Activated CD8-positive, alpha-beta T cell treated with anti-CD3 and anti-CD28 coated beads for 36 hours (primary cell): ENCODE measurements at regions not wholly inside any gene's neighbourhood (a gene's known extent, or its start where the extent isn't known, plus 50 kb on each side); places are given as distances from the start of the nearest gene placed in this dataset.
"Not testable (repeated sequence)": the region's sequence is repeated elsewhere in the genome, so short reads cannot be mapped to it uniquely, and the experiment has no call there.

Source experiments
- ATAC-seq: fragments of 200-7000 bp; cut with Tn5 transposase; one replicate; pipeline ENCODE4 v1.10.0; 2021; ENCODE audit warnings: mild to moderate bottlenecking, moderate library complexity
- CTCF ChIA-PET: fragments of 350-600 bp; sonication (Branson Sonifier 250); formaldehyde crosslinking; loops from one replicate; lab custom pipeline; 2021; ENCODE audit warnings: antibody characterized with exemption; lab: Charles Lee
- POLR2A ChIA-PET: fragments of 350-600 bp; sonication (Branson Sonifier 250); formaldehyde crosslinking; loops from one replicate; lab custom pipeline; 2021; ENCODE audit warnings: antibody characterized with exemption; lab: Charles Lee
- DNase-seq: peaks from one replicate; pipeline ENCODE4 v3.0.0-alpha.2; 2020
- H3K27ac Mint-ChIP-seq: one replicate; pipeline ENCODE4 v1.8.0; 2021; ENCODE audit warnings: mild to moderate bottlenecking, mixed read lengths
- H3K27me3 Mint-ChIP-seq: one replicate; pipeline ENCODE4 v1.8.0; 2021; ENCODE audit warnings: mixed read lengths
- H3K36me3 Mint-ChIP-seq: one replicate; pipeline ENCODE4 v1.8.0; 2021; ENCODE audit warnings: low read depth, mixed read lengths
- H3K4me1 Mint-ChIP-seq: one replicate; pipeline ENCODE4 v1.8.0; 2021; ENCODE audit warnings: low read depth, mixed read lengths
- H3K4me3 Mint-ChIP-seq: one replicate; pipeline ENCODE4 v1.8.0; 2021; ENCODE audit warnings: mild to moderate bottlenecking, moderate library complexity, mixed read lengths
- H3K9me3 Mint-ChIP-seq: one replicate; pipeline ENCODE4 v1.8.0; 2021; ENCODE audit warnings: mixed read lengths
- CTCF ChIP-seq: fragments of 200-600 bp; IDR thresholded peaks from one replicate; pipeline ENCODE4 v1.8.0; 2022; ENCODE audit warnings: antibody characterized with exemption, mild to moderate bottlenecking
- intact Hi-C: fragments of 100-400 bp; cut with micrococcal nuclease; formaldehyde crosslinking; loops from one replicate; pipeline ENCODE4 v1.10.0; 2022

GRCh38 chr9:79492092-79493009, 79.4 kb upstream of the TLE4 start:
- POLR2A ChIA-PET, result no interaction called here
- H3K4me3 Mint-ChIP-seq, result no peak overlapping the region

GRCh38 chr9:79500196-79500864, 71.4 kb upstream of the TLE4 start:
- H3K4me1 Mint-ChIP-seq, ATAC-seq, H3K27me3 Mint-ChIP-seq, H3K9me3 Mint-ChIP-seq, intact Hi-C loops, H3K4me3 Mint-ChIP-seq, H3K36me3 Mint-ChIP-seq, DNase-seq, CTCF ChIA-PET, H3K27ac Mint-ChIP-seq: not testable (repeated sequence)
- POLR2A ChIA-PET, result interaction anchor here (0.6 kb wide), 1 partner anchor 177 kb away, joined by 3 read pairs; no protein-coding TSS in a partner anchor

More at GRCh38 chr9:79492092-79493009, 79.4 kb upstream of the TLE4 start:
- Mint-ChIP-seq H3K9me3 (peaks cover 12% of the 10 kb centered on the region), H3K36me3 (no peaks in the 10 kb centered on the region), H3K27ac (no peak overlapping the region), H3K4me1 (no peaks in the 10 kb centered on the region), H3K27me3 (no peaks in the 10 kb centered on the region)
- TF ChIP-seq CTCF, result no peak
- CTCF ChIA-PET, result no interaction called here
- intact Hi-C loops, result no loop called here
- no peak for ATAC-seq
- no peak for DNase-seq

- ChIA-PET CTCF (no interaction called here), POLR2A (no interaction called here)
- H3K27ac Mint-ChIP-seq, result no peak overlapping the region
- no peak for TF ChIP-seq CTCF
- ATAC-seq (no peak), DNase-seq (no peak)
- intact Hi-C loops, result no loop called here
- H3K4me3 Mint-ChIP-seq, result no peak overlapping the region
- no peaks in the 10 kb centered on the region for H3K9me3 Mint-ChIP-seq
- H3K36me3 Mint-ChIP-seq, result no peaks in the 10 kb centered on the region
- H3K27me3 Mint-ChIP-seq, result no peaks in the 10 kb centered on the region
- H3K4me1 Mint-ChIP-seq, result no peaks in the 10 kb centered on the region
Measured at GRCh38 chr9:79501546-79501945, 70.2 kb upstream of the TLE4 start.

GRCh38 chr9:79507801-79508200, 64.0 kb upstream of the TLE4 start:
- DNase-seq (no peak), ATAC-seq (no peak)
- H3K4me1 Mint-ChIP-seq, result no peaks in the 10 kb centered on the region
- H3K27me3 Mint-ChIP-seq, result no peaks in the 10 kb centered on the region
- H3K36me3 Mint-ChIP-seq, result no peaks in the 10 kb centered on the region
- no peaks in the 10 kb centered on the region for H3K9me3 Mint-ChIP-seq
- H3K4me3 Mint-ChIP-seq, result no peak overlapping the region
- CTCF ChIA-PET, result no interaction called here
- TF ChIP-seq CTCF, result no peak
- intact Hi-C loops, result no loop called here
- POLR2A ChIA-PET, result no interaction called here
- no peak overlapping the region for H3K27ac Mint-ChIP-seq

- ATAC-seq (no peak), DNase-seq (no peak)
- Mint-ChIP-seq H3K36me3 (no peaks in the 10 kb centered on the region), H3K4me1 (no peaks in the 10 kb centered on the region), H3K9me3 (no peaks in the 10 kb centered on the region), H3K27ac (no peak overlapping the region), H3K4me3 (no peak overlapping the region), H3K27me3 (no peaks in the 10 kb centered on the region)
- ChIA-PET CTCF (interaction anchor here (1.1 kb wide), 1 partner anchor 9 kb away, joined by 3 read pairs; no protein-coding TSS in a partner anchor), POLR2A (no interaction called here)
- no peak for TF ChIP-seq CTCF
- intact Hi-C loops, result no loop called here
Measured at GRCh38 chr9:79512251-79512650, 59.5 kb upstream of the TLE4 start.
